ENCODE measurements at regions not wholly inside any gene's neighbourhood (a gene's known extent, or its start where the extent isn't known, plus 50 kb on each side); places are given as distances from the start of the nearest gene placed in this dataset.
"Not testable (repeated sequence)": the region's sequence is repeated elsewhere in the genome, so short reads cannot be mapped to it uniquely, and the experiment has no call there.

DNA sequence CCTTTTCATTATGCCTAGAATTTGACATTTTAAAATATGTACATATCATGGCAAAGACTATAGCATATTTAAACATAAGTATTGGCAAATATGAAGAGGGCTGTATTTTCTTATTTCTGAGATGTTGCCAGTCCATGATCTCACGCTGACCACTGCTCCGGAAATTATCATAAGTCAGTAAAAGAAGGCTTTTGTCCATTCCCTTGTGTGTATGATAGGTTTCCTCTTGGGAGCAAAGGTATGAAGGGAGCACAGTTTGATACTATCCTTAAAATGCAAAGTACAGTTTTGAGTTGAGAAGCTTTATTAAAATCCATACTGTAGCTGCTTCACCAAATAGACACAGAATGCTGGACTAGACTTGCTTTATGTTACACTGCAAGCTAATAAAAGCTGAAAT, 52.6 kb upstream of the AGA start:
- TF ChIP-seq CTCF (IDR thresholded peaks at IDR 0.05; ENCODE audit: low read depth, low read length), result no peak
- no peak for DNase-seq (ENCODE audit: low read depth, low spot score)
- in situ Hi-C loops (cut with HindIII; ENCODE audit: low sequenced_read_pairs), result no loop called here
- H3K4me3 ChIP-seq (ENCODE audit: low read depth, low read length), result no peak overlapping the region

DNA sequence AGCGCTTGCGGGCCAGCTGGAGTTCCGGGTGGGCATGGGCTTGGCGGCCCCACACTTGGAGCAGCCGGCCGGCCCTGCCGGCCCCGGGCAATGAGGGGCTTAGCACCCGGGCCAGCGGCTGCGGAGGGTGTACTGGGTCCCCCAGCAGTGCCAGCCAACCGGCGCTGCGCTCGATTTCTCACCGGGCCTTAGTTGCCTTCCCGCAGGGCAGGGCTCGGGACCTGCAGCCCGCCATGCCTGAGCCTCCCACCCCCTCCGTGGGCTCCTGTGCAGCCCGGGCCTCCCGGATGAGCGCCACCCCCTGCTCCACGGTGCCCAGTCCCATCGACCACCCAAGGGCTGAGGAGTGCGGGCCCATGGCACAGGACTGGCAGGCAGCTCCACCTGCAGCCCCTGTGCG, 53.4 kb upstream of the AGA start:
- in situ Hi-C loops (cut with HindIII; ENCODE audit: low sequenced_read_pairs); DNase-seq (ENCODE audit: low read depth, low spot score); H3K4me3 ChIP-seq (ENCODE audit: low read depth, low read length): not testable (repeated sequence)

- DNase-seq (ENCODE audit: low read depth, low spot score), result no peak
- TF ChIP-seq CTCF (IDR thresholded peaks at IDR 0.05; ENCODE audit: low read depth, low read length), result no peak
- no peak overlapping the region for H3K4me3 ChIP-seq (ENCODE audit: low read depth, low read length)
- in situ Hi-C loops (cut with HindIII; ENCODE audit: low sequenced_read_pairs), result no loop called here
Observed at GRCh38 chr4:177499537-177499936, 57.3 kb upstream of the AGA start.

- no peak overlapping the region for H3K4me3 ChIP-seq (ENCODE audit: low read depth, low read length)
- in situ Hi-C loops (cut with HindIII; ENCODE audit: low sequenced_read_pairs), result no loop called here
- TF ChIP-seq CTCF (IDR thresholded peaks at IDR 0.05; ENCODE audit: low read depth, low read length), result no peak
- DNase-seq (ENCODE audit: low read depth, low spot score), result no peak
Observed at GRCh38 chr4:177505171-177505615, 63.0 kb upstream of the AGA start.

GRCh38 chr4:177508662-177509061, 66.4 kb upstream of the AGA start:
- no peak overlapping the region for H3K4me3 ChIP-seq (ENCODE audit: low read depth, low read length)
- TF ChIP-seq CTCF (IDR thresholded peaks at IDR 0.05; ENCODE audit: low read depth, low read length), result no peak
- DNase-seq (ENCODE audit: low read depth, low spot score), result no peak
- in situ Hi-C loops (cut with HindIII; ENCODE audit: low sequenced_read_pairs), result no loop called here

GRCh38 chr4:177509226-177509745, 67.0 kb upstream of the AGA start:
- TF ChIP-seq CTCF (IDR thresholded peaks at IDR 0.05; ENCODE audit: low read depth, low read length), result no peak
- in situ Hi-C loops (cut with HindIII; ENCODE audit: low sequenced_read_pairs), result no loop called here
- DNase-seq (ENCODE audit: low read depth, low spot score), result no peak
- H3K4me3 ChIP-seq (ENCODE audit: low read depth, low read length), result no peak overlapping the region

- no peak for TF ChIP-seq CTCF (IDR thresholded peaks at IDR 0.05; ENCODE audit: low read depth, low read length)
- H3K4me3 ChIP-seq (ENCODE audit: low read depth, low read length), result no peak overlapping the region
- in situ Hi-C loops (cut with HindIII; ENCODE audit: low sequenced_read_pairs), result no loop called here
- no peak for DNase-seq (ENCODE audit: low read depth, low spot score)
Observed at GRCh38 chr4:177511611-177512010, 69.4 kb upstream of the AGA start.

Measured in astrocyte of the spinal cord (primary cell).